ENCODE measurements at regions not wholly inside any gene's neighbourhood (a gene's known extent, or its start where the extent isn't known, plus 50 kb on each side); places are given as distances from the start of the nearest gene placed in this dataset.

- no peak for DNase-seq (ENCODE audit: low spot score)
Observed at GRCh38 chr2:237150186-237150585, 64.5 kb downstream of the COPS8 start.

- DNase-seq (ENCODE audit: low spot score) = no peak
Observed at GRCh38 chr2:237150831-237151375, 65.2 kb downstream of the COPS8 start.

- DNase-seq (ENCODE audit: low spot score) = no peak
Observed at GRCh38 chr2:237152361-237152760, 66.7 kb downstream of the COPS8 start.

- no peak for DNase-seq (ENCODE audit: low spot score)
Observed at GRCh38 chr2:237153181-237153580, 67.5 kb downstream of the COPS8 start.

- DNase-seq (ENCODE audit: low spot score) = peak; percentile 34
Observed at GRCh38 chr2:237154082-237154638, 68.5 kb downstream of the COPS8 start.

- no peak for DNase-seq (ENCODE audit: low spot score)
Observed at GRCh38 chr2:237154884-237155851, 69.5 kb downstream of the COPS8 start.

- DNase-seq (ENCODE audit: low spot score) = no peak
Observed at GRCh38 chr2:237156031-237156856, 70.6 kb downstream of the COPS8 start.

- DNase-seq (ENCODE audit: low spot score) = no peak
Observed at GRCh38 chr2:237156857-237157779, 71.4 kb downstream of the COPS8 start.

GRCh38 chr2:237157780-237158102 lies 72.1 kb downstream of the COPS8 start:
- DNase-seq (ENCODE audit: low spot score) = no peak

GRCh38 chr2:237158194-237158593 lies 72.5 kb downstream of the COPS8 start:
- DNase-seq (ENCODE audit: low spot score) = no peak

- DNase-seq (ENCODE audit: low spot score) = no peak
Observed at GRCh38 chr2:237159006-237159911, 73.6 kb downstream of the COPS8 start.

- no peak for DNase-seq (ENCODE audit: low spot score)
Observed at GRCh38 chr2:237160271-237160919, 74.7 kb downstream of the COPS8 start.

GRCh38 chr2:237161189-237161588 lies 75.5 kb downstream of the COPS8 start:
- no peak for DNase-seq (ENCODE audit: low spot score)

- no peak for DNase-seq (ENCODE audit: low spot score)
Observed at GRCh38 chr2:237162959-237163358, 77.3 kb downstream of the COPS8 start.

GRCh38 chr2:237164474-237165042 lies 78.9 kb downstream of the COPS8 start:
- DNase-seq (ENCODE audit: low spot score) = no peak

- peak; percentile 16 for DNase-seq (ENCODE audit: low spot score)
Observed at GRCh38 chr2:237165405-237166276, 80.0 kb downstream of the COPS8 start.

- no peak for DNase-seq (ENCODE audit: low spot score)
Observed at GRCh38 chr2:237167038-237167437, 81.3 kb downstream of the COPS8 start.

GRCh38 chr2:237167934-237168333 lies 82.2 kb downstream of the COPS8 start:
- DNase-seq (ENCODE audit: low spot score) = no peak

All from HuH-7.5 (cell line).